ENCODE measurements at regions not wholly inside any gene's neighbourhood (a gene's known extent, or its start where the extent isn't known, plus 50 kb on each side); places are given as distances from the start of the nearest gene placed in this dataset.

GRCh38 chr4:95898226-95898625 is 58.3 kb downstream of the PDHA2 start:
- no peak for TF ChIP-seq CTCF (IDR thresholded peaks at IDR 0.05; ENCODE audit: insufficient read depth, low read length, poor library complexity, severe bottlenecking)
- no peak for DNase-seq (ENCODE audit: extremely low read depth, insufficient read length)
- Histone ChIP-seq H3K36me3 (ENCODE audit: control insufficient read depth, insufficient read depth, low read length) (no peaks in the 10 kb centered on the region), H3K27me3 (replicated peaks; ENCODE audit: control insufficient read depth, insufficient read depth, low read length) (no peaks in the 10 kb centered on the region), H3K4me3 (replicated peaks; ENCODE audit: low read depth, low read length) (no peak overlapping the region)

DNA sequence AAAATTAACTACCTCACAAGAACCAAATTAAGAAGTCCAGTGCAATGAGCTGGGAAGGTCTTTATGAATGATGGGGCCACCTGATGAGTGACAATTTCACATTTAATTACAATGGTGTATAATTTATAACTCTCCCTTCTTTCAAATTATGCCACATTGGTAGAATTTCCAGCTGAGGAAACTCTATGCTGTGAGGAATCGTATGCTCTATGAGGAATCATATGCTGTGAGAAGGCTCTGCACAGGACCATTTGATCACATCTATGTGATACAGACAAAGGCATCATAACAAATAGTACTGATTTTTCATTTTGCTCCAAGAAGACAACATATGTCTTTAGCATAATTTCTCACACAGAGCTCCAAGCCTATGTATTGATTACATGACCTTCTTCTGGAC is 69.3 kb downstream of the PDHA2 start:
- H3K27me3 ChIP-seq (replicated peaks; ENCODE audit: control insufficient read depth, insufficient read depth, low read length) = no peaks in the 10 kb centered on the region
- DNase-seq (ENCODE audit: extremely low read depth, insufficient read length) = no peak
- TF ChIP-seq CTCF (IDR thresholded peaks at IDR 0.05; ENCODE audit: insufficient read depth, low read length, poor library complexity, severe bottlenecking) = no peak
- no peaks in the 10 kb centered on the region for H3K36me3 ChIP-seq (ENCODE audit: control insufficient read depth, insufficient read depth, low read length)
- no peak overlapping the region for H3K4me3 ChIP-seq (replicated peaks; ENCODE audit: low read depth, low read length)

- TF ChIP-seq CTCF (IDR thresholded peaks at IDR 0.05; ENCODE audit: insufficient read depth, low read length, poor library complexity, severe bottlenecking) = no peak
- no peak for DNase-seq (ENCODE audit: extremely low read depth, insufficient read length)
- H3K27me3 ChIP-seq (replicated peaks; ENCODE audit: control insufficient read depth, insufficient read depth, low read length) = no peaks in the 10 kb centered on the region
Observed at GRCh38 chr4:95910749-95911148, 70.9 kb downstream of the PDHA2 start.

DNA sequence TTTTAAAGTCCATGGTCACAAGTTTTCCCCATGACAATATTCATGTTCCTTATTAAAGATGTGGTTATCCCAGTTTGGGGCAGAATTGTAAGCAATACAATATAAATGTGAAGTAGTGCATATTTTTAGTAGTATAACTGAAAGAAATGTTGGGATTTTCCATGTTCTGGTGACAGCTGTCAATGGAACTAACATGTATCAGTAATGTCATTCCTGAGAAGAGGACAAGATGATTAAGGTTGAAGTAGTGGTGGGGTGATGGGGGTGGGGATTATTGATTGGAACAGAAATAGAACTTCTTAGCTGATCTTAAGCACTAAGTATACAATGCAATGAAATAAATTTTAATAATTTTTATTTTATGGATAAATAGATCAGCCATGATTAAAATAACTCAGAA is 81.6 kb downstream of the PDHA2 start:
- no peaks in the 10 kb centered on the region for H3K36me3 ChIP-seq (ENCODE audit: control insufficient read depth, insufficient read depth, low read length)
- H3K4me3 ChIP-seq (replicated peaks; ENCODE audit: low read depth, low read length) = no peak overlapping the region
- H3K27me3 ChIP-seq (replicated peaks; ENCODE audit: control insufficient read depth, insufficient read depth, low read length) = no peaks in the 10 kb centered on the region
- TF ChIP-seq CTCF (IDR thresholded peaks at IDR 0.05; ENCODE audit: insufficient read depth, low read length, poor library complexity, severe bottlenecking) = no peak
- DNase-seq (ENCODE audit: extremely low read depth, insufficient read length) = no peak

More at GRCh38 chr4:95910749-95911148, 70.9 kb downstream of the PDHA2 start:
- no peaks in the 10 kb centered on the region for H3K36me3 ChIP-seq (ENCODE audit: control insufficient read depth, insufficient read depth, low read length)
- no peak overlapping the region for H3K4me3 ChIP-seq (replicated peaks; ENCODE audit: low read depth, low read length)

DNA sequence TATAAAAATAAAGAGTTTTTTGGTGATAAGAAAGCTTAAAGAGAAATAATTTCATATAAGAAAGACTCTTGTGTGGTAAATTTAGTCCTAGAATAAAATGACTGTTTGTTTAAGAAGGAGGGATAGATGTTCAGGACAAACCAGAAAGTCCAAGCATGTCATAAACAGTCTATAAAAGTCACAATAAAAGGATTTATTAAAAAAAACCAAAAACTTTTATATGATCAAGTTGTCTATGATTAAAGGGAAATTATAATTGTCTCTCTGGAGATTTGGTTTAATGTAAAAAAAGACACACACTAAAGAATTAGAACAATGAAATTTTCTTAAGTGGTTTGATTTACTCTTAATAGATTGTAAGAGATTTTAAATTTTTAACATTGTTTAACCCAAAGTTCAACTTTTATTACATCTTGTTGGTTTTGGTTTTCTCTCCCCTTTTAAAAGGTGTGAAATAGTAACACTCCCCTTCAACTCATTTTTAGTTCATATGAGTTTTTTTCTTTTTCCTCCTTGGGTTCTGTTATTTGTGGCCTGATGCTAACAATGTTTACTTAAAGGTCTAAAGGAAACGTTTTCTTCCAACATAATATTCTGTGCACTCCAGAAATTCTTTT is 89.7 kb downstream of the PDHA2 start:
- Histone ChIP-seq H3K4me3 (replicated peaks; ENCODE audit: low read depth, low read length) (no peak overlapping the region), H3K27me3 (replicated peaks; ENCODE audit: control insufficient read depth, insufficient read depth, low read length) (no peaks in the 10 kb centered on the region), H3K36me3 (ENCODE audit: control insufficient read depth, insufficient read depth, low read length) (no peaks in the 10 kb centered on the region)
- TF ChIP-seq CTCF (IDR thresholded peaks at IDR 0.05; ENCODE audit: insufficient read depth, low read length, poor library complexity, severe bottlenecking) = no peak
- DNase-seq (ENCODE audit: extremely low read depth, insufficient read length) = no peak

DNA sequence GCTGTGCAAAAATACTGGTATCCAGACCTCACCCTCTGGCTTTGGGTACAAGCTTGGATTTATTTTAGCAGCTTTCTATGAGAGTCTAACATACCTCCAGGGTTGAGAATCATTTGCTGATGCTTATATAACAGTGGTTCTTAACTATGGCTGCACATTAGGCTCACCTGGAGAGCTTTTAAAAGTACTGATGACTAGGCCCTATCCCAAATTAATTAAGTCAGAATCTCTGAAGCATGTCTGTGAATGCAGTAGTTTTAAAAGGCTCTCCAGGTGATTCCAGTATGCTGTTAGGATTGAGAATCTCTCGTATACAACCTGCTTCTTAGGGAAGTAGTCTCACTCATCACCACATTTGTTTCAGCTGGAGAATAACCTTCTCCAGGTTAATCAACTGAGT is 99.2 kb downstream of the PDHA2 start:
- DNase-seq (ENCODE audit: extremely low read depth, insufficient read length) = no peak
- no peaks in the 10 kb centered on the region for H3K36me3 ChIP-seq (ENCODE audit: control insufficient read depth, insufficient read depth, low read length)
- no peak for TF ChIP-seq CTCF (IDR thresholded peaks at IDR 0.05; ENCODE audit: insufficient read depth, low read length, poor library complexity, severe bottlenecking)
- H3K27me3 ChIP-seq (replicated peaks; ENCODE audit: control insufficient read depth, insufficient read depth, low read length) = no peaks in the 10 kb centered on the region
- no peak overlapping the region for H3K4me3 ChIP-seq (replicated peaks; ENCODE audit: low read depth, low read length)

Data from GM06990 (cell line).